GM21529 (cell line): ENCODE measurements at regions not wholly inside any gene's neighbourhood (a gene's known extent, or its start where the extent isn't known, plus 50 kb on each side); places are given as distances from the start of the nearest gene placed in this dataset.
"Not testable (repeated sequence)": the region's sequence is repeated elsewhere in the genome, so short reads cannot be mapped to it uniquely, and the experiment has no call there.

Source experiments
- ATAC-seq: cut with Tn5 transposase; IDR thresholded peaks from one replicate; pipeline ENCODE4 v1.9.1; 2021; ENCODE audit not compliant: unreplicated experiment

GRCh38 chr5:28678899-28679298 lies 1640.5 kb upstream of the CDH9 start:
- ATAC-seq, result no peak

DNA sequence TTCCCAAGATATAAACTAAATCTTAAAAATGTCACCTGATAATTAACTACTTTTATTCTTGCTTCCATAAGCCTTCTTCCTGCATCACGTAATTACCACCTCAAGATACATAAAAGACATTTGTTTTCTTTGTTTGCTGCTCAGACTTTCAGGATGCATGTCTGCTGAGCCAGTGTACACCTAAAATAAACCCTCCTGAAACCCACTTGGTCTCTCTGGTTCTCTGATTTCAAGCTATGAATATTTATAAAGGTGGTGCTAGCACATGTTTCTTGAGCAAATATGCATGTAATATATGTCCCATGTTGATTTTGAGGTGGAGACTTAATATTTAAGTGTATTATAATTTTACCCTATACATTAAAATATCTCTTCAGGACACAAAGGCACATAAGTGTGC lies 1627.7 kb upstream of the CDH9 start:
- no peak for ATAC-seq

DNA sequence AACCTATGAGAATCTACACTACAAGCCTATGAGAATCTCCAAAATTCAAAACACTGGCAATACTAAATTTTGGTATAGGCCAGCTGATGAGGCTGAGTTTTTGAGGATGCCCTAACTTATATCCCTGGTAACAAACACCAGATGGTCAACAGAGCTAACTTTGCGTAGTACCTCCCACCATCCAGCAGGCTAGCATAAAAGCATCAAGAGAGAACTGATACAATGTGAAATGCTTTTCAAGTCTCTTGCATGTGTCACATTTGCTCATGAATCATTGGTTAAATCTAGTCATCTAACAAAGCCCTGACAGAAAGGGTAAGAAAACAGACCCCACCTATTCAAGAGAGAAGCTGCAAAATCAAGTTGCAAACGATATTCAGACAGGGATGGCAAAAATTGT lies 1609.7 kb upstream of the CDH9 start:
- ATAC-seq, result no peak

- no peak for ATAC-seq
Measured at GRCh38 chr5:28632607-28633006, 1594.2 kb upstream of the CDH9 start.

DNA sequence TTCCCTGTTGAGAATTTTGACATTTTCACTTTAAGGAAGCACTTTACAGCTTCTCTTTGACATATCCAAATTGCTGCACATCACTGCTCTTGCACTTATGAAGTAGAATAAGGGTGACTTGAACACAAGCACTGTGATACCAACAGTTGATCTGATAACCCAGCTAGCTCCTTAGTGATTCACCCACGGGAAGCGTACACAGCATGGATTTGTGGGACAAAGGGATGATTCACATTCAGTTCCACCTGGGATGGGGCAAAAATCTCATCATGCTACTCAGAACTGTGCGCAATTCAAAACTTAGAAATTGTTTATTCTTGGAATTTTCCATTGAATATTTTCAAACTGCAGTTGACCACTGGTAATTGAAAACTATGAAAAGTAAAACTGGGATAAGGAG lies 1565.5 kb upstream of the CDH9 start:
- ATAC-seq, result no peak

DNA sequence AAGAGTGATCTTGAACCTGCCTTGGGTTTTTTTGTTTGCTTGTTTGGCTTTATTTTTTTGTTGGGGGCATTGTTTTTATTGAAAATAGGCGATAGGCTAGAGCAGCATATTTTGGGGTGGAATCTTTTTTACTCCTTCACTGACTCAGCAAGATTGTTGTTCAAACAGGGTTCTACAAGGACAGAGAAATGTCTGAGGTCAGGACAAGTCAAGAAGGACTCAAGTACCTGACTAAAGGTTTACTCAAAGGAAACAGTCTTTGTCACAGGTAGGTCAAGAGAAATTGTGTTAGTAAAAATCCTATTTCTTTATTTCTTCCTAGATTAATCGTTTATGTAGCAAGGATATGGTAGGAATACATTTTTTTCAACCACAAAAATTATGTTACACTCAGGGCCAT lies 1564.0 kb upstream of the CDH9 start:
- no peak for ATAC-seq

- not testable (repeated sequence) for ATAC-seq
Measured at GRCh38 chr5:28596707-28597106, 1558.3 kb upstream of the CDH9 start.

DNA sequence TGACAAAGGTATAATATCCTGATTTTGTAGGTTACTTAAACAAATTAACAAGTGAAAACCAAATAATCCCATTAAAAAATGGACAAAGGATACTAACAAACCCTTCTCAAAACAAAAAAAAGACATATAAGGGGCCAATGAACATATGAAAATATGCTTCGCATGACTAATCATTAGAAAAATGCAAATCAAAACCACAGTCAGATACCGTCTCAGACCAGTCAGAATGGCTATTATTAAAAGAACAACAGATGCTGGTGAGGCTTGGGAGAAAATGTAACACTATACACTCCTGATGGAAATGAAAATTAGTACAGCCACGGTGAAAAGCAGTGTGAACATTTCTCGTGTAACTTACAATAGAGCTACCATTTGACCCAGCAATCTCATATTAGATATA lies 1542.2 kb upstream of the CDH9 start:
- ATAC-seq, result no peak

DNA sequence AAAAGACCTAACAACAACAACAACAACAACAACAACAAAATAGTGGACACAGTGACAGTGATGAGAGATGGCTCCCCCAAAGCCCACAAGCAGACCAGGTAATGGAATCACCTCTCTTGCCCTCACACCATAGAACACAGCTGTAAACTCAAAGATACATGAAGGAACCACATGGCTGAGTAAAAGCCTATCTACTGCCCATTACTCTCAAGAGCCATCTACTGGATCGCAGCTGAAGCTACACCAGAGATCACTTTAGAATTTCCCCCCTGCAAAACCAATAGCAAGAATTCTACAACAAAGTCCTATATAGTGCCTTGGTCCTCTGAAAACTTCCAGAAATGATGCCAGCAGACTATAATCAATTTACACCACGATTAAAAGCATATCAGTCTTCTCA lies 1537.6 kb upstream of the CDH9 start:
- ATAC-seq, result no peak

GRCh38 chr5:28575368-28575767 lies 1537.0 kb upstream of the CDH9 start:
- ATAC-seq, result no peak

DNA sequence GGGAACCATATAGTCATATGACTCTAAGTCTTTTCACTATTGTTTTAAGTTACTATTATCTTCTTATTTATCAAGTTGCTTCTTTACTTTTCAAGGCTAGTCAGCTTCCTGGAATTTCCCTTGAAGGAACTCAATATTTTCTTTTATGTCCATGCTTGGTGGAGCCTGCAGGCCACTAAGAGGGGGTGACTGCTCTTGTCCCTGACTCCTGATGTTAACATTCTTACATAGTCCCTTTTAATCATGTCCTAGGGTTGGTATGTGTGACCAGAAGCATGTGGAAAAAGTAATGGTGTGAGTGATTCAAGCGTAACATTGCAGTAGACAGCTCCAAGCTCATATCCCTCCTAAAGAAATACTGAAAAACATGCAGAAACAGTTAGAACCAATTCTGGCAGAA lies 1536.2 kb upstream of the CDH9 start:
- ATAC-seq, result no peak

GRCh38 chr5:28567048-28567447 lies 1528.7 kb upstream of the CDH9 start:
- no peak for ATAC-seq

DNA sequence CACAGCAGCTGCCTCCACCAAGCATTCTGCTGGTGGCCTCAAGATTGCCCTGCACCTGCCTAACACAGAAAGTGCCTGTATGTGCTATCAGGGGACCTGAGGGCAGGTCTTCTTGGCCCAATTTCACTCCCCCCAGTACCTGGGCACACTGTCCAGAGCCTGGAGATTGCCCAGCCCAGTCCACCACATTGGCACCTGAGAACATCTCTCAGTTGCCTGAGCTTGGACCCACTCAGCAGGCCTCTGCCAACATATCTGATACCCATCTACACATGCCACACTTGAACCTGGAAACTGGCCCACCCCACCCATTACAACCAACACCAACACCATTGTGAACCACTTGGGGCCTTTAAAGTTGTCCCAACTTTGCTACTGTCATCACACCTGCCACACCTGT lies 1523.1 kb upstream of the CDH9 start:
- no peak for ATAC-seq

DNA sequence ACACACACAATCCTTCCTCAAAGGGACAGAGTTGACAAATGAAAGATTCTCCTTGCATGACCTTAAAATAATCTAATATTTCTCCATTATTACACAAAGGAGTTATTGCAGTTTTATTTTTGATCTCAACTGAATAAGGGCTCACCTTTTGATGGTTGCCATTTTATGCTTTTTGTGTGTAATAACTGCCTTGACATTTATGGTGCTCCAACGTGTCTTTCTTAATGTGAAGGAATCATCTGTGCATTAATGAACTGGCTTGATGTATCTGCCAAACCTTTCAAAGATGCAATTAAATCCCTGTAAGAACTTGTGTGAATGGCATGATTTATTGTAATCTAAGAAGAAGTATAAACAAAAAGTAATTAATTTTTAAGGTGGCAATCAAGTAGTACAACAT lies 1519.8 kb upstream of the CDH9 start:
- no peak for ATAC-seq

- ATAC-seq, result no peak
Measured at GRCh38 chr5:28557114-28557513, 1518.7 kb upstream of the CDH9 start.

DNA sequence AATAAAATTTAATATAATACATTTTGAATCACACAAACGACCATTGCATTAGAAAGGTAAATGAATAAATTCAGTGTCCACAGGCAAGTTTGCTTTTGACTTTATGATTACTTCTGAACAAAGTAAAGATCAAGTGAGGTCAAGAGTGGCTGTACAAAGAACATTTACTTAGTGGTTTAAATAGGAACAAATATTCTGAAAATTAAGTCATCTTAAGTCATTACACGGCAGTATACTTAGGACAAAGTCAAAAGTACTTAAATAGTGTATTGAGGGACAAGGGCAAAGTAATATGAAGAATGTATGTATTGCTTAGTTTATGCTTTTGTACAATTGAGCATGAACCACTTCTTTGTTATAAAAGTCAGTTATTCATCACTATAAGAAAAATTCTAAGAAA lies 1511.2 kb upstream of the CDH9 start:
- ATAC-seq, result no peak

DNA sequence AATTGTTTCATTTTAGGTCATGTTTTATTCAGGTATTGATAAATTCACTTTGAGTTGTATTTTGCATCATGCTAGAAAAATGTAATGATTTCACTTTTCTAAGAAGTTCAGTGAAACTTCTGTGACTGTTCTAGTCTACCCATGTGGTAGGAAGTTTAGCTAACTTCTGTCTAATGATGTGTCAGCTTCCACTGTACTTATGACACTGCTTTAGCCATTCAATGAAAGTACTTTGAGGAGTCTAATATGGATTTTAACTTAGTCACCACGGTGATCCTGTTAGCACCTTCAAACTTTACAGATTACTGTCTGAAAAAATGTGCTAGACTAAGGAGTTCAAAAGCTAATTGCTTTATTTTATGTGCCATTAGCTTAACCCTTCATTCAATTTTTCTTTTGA lies 1510.5 kb upstream of the CDH9 start:
- no peak for ATAC-seq

GRCh38 chr5:28544501-28544900 lies 1506.1 kb upstream of the CDH9 start:
- no peak for ATAC-seq

GRCh38 chr5:28543473-28544098 lies 1505.2 kb upstream of the CDH9 start:
- ATAC-seq, result no peak

- ATAC-seq, result no peak
Measured at GRCh38 chr5:28542987-28543386, 1504.6 kb upstream of the CDH9 start.

DNA sequence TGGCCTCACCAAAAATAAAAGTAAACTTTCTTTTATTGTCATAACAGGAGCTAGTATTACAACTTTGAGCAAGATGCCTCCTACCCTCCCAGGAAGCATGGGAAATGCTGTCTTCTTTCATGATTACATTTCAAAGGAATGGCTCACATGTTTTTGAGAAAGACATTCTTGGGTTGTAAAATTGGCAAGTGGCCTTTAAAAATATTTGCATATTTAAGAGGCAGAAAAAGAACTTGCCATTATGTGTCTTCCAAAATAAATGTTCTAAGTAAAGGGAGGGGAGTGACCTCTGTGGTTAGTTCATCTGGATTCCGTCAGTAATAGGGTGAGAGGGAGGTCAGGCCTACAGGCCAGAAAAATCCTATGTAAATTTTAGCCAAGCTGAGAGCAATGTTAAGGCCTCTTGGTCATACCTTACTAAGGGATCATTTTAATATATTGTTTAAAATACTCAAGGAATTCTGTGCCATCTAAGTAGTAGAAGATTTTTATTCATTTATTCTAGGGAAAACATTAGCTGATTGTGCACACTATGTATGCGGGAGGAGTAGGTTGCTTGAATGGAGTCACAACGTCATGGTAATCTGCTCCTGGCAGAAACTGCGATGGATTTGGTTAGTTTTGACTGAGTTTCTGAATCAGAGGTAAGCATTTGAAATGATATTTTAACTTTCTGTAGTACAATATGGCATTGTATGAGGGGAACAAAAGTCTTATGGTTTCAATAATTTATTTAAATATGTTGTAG lies 1485.7 kb upstream of the CDH9 start:
- ATAC-seq, result no peak

- ATAC-seq, result no peak
Measured at GRCh38 chr5:28523416-28523815, 1485.0 kb upstream of the CDH9 start.

GRCh38 chr5:28517691-28518090 lies 1479.3 kb upstream of the CDH9 start:
- ATAC-seq, result no peak
